NB4 (cell line): ENCODE measurements at regions not wholly inside any gene's neighbourhood (a gene's known extent, or its start where the extent isn't known, plus 50 kb on each side); places are given as distances from the start of the nearest gene placed in this dataset.

Source experiments
- MYC ChIP-seq: IDR thresholded peaks from 2 replicates; pipeline ENCODE4 v1.6.1; 2011; ENCODE audit warnings: low read depth, low read length
- POLR2A ChIP-seq: IDR thresholded peaks from 2 replicates; pipeline ENCODE4 v1.6.1; 2011; ENCODE audit warnings: mild to moderate bottlenecking; ENCODE audit not compliant: insufficient read length; ENCODE audit errors: extremely low read depth
- TF ChIP-seq, protein P1 (sequence below): IDR thresholded peaks from one replicate; pipeline ENCODE4 v1.5.1; 2012; ENCODE audit warnings: low read depth, low read length
- TF ChIP-seq, protein P2 (sequence below): IDR thresholded peaks from 2 replicates; pipeline ENCODE4 v1.6.1; 2011; ENCODE audit warnings: low read depth, low read length

DNA sequence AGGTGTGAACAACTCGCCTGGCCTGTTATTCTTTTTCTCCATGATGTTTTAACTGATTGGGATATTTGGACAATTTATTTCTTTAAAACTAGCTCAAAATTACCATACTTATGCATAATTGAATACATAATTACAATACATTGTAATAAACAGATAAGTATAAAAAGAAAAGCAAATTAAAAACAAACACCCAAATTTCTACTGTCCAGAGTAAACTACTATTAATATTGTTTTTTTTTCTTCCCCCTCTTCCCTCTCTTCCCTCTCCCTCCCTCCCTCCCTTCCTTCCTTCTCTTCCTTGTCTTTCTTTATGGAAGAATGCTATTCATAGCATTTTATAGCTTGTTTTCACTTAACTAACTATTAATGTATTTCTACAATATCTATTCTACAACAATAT lies 117.7 kb upstream of the IVNS1ABP start:
- no peak for TF ChIP-seq POLR2A
- TF ChIP-seq, protein P1, sequence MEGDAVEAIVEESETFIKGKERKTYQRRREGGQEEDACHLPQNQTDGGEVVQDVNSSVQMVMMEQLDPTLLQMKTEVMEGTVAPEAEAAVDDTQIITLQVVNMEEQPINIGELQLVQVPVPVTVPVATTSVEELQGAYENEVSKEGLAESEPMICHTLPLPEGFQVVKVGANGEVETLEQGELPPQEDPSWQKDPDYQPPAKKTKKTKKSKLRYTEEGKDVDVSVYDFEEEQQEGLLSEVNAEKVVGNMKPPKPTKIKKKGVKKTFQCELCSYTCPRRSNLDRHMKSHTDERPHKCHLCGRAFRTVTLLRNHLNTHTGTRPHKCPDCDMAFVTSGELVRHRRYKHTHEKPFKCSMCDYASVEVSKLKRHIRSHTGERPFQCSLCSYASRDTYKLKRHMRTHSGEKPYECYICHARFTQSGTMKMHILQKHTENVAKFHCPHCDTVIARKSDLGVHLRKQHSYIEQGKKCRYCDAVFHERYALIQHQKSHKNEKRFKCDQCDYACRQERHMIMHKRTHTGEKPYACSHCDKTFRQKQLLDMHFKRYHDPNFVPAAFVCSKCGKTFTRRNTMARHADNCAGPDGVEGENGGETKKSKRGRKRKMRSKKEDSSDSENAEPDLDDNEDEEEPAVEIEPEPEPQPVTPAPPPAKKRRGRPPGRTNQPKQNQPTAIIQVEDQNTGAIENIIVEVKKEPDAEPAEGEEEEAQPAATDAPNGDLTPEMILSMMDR = no peak
- TF ChIP-seq MYC = no peak
- TF ChIP-seq, protein P2, sequence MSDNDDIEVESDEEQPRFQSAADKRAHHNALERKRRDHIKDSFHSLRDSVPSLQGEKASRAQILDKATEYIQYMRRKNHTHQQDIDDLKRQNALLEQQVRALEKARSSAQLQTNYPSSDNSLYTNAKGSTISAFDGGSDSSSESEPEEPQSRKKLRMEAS = no peak
